K562 (cell line): ENCODE measurements at regions not wholly inside any gene's neighbourhood (a gene's known extent, or its start where the extent isn't known, plus 50 kb on each side); places are given as distances from the start of the nearest gene placed in this dataset.

Experiments used
- ATAC-seq: fragments of 200-7000 bp; cut with Tn5 transposase; 3 replicates; pipeline ENCODE4 v1.9.1; 2020; ENCODE audit warnings: moderate library complexity
- BruUV-seq: library from RNA; stranded (reverse); fragments of 400-500 nt; replicated peaks from 2 replicates; lab custom pipeline; 2021; lab: Mats Ljungman, UMichigan
- CTCF ChIA-PET: fragments of 300-600 bp; formaldehyde crosslinking; extraction: SDS; loops from one replicate; lab custom pipeline; 2021; ENCODE audit warnings: low intra/inter-chr PET ratio; lab: Yijun Ruan, JAX
- POLR2A ChIA-PET: fragments of 300-600, 350-650 bp; sonication (Branson Sonifier 250); formaldehyde crosslinking; extraction: SDS; loops from one replicate; lab custom pipeline; 2021; ENCODE audit warnings: antibody characterized with exemption, inconsistent platforms; lab: Yijun Ruan, JAX
- DNase-seq, 4 experiments: peaks; one replicate each; pipeline versions ENCODE4 v3.0.0 to v3.0.0-alpha.2; 2011 to 2018; ENCODE audit warnings: low spot score in 3 of 4, mixed read lengths in 3 of 4; ENCODE audit errors: extremely low read depth in 1 of 4
- FAIRE-seq: peaks from 2 replicates; lab custom pipeline; 2011; peaks lifted over from hg19 to GRCh38; lab: Jason Lieb, UNC
- H2AFZ ChIP-seq: 2 replicates; pipeline ENCODE4 v1.6.0; 2011; ENCODE audit warnings: low read depth, low read length, control low read depth, inconsistent platforms
- H3K27ac ChIP-seq: fragments of 200-600 bp; 3 replicates; pipeline ENCODE4 v1.8.0; 2011; ENCODE audit warnings: low read depth, mild to moderate bottlenecking, control low read depth, inconsistent platforms, low read length, moderate library complexity, mixed read lengths; ENCODE audit errors: extremely low read depth
- H3K27me3 ChIP-seq, 2 experiments: fragments of 300-600 bp in 1 of 2; 2 replicates in 1 of 2; 3 replicates in 1 of 2; pipeline versions ENCODE4 v1.6.0 to v1.8.0; 2011; ENCODE audit warnings: inconsistent platforms in 2 of 2, low read length in 2 of 2, mild to moderate bottlenecking in 1 of 2, mixed read lengths in 1 of 2, moderate library complexity in 1 of 2; ENCODE audit not compliant: control insufficient read depth in 2 of 2, insufficient read depth in 2 of 2
- H3K36me3 ChIP-seq: fragments of 300-600 bp; 3 replicates; pipeline ENCODE4 v1.8.0; 2011; ENCODE audit warnings: mild to moderate bottlenecking, low read length, inconsistent platforms; ENCODE audit not compliant: control insufficient read depth, insufficient read depth
- H3K4me1 ChIP-seq, 2 experiments: fragments of 200-600 bp in 1 of 2; replicated peaks in 1 of 2; 2 replicates in 1 of 2; 3 replicates in 1 of 2; pipeline versions ENCODE4 v1.5.1 to v1.8.0; 2011; ENCODE audit warnings: inconsistent platforms in 2 of 2, low read length in 2 of 2, mild to moderate bottlenecking in 1 of 2, mixed read lengths in 1 of 2, moderate library complexity in 1 of 2; ENCODE audit not compliant: control insufficient read depth in 2 of 2, insufficient read depth in 2 of 2
- H3K4me2 ChIP-seq: 2 replicates; pipeline ENCODE4 v1.6.1; 2011; ENCODE audit warnings: low read length, control low read depth, inconsistent platforms, mixed read lengths; ENCODE audit not compliant: insufficient read depth
- H3K4me3 ChIP-seq: fragments of 200-600 bp; sonication (generic), shearing (Covaris generic); 2 replicates; pipeline ENCODE4 v1.5.1; 2016; ENCODE audit warnings: control low read depth, inconsistent platforms
- H3K79me2 ChIP-seq: fragments of 200-600 bp; 3 replicates; pipeline ENCODE4 v1.8.0; 2011; ENCODE audit warnings: low read length, inconsistent platforms; ENCODE audit not compliant: control insufficient read depth, insufficient read depth
- H3K9ac ChIP-seq, 2 experiments: 2 replicates each; pipeline versions ENCODE4 v1.6.0 to v1.6.1; 2011; ENCODE audit warnings: low read depth in 2 of 2, low read length in 2 of 2, control low read depth in 1 of 2, inconsistent platforms in 1 of 2, mild to moderate bottlenecking in 1 of 2, mixed read lengths in 1 of 2; ENCODE audit not compliant: insufficient read depth in 1 of 2
- H3K9me1 ChIP-seq: one replicate; pipeline ENCODE4 v1.6.0; 2011; ENCODE audit warnings: inconsistent platforms, mild to moderate bottlenecking, low read length, moderate library complexity; ENCODE audit not compliant: control insufficient read depth, insufficient read depth
- H3K9me3 ChIP-seq: replicated peaks from 2 replicates; pipeline ENCODE4 v1.5.1; 2011; ENCODE audit warnings: low read depth, low read length, inconsistent platforms; ENCODE audit not compliant: control insufficient read depth, insufficient read depth
- H4K20me1 ChIP-seq: replicated peaks from 2 replicates; pipeline ENCODE4 v1.6.1; 2011; ENCODE audit warnings: low read length, inconsistent platforms, mixed read lengths; ENCODE audit not compliant: control insufficient read depth, insufficient read depth
- CCAR2 ChIP-seq: fragments of 200-400 bp; formaldehyde crosslinking; IDR thresholded peaks from 2 replicates; pipeline ENCODE4 v1.6.1; 2017; ENCODE audit warnings: mild to moderate bottlenecking, low read depth, low read length
- GABPB2 ChIP-seq: fragments of 250-450 bp; sonication (Bioruptor Pico); conservative IDR thresholded peaks from 2 replicates; pipeline ENCODE4 v1.5.1; 2021; ENCODE audit warnings: mild to moderate bottlenecking
- HBP1 ChIP-seq: fragments of 450-650 bp; formaldehyde crosslinking; IDR thresholded peaks from 2 replicates; pipeline ENCODE4 v1.4.0; 2022; ENCODE audit warnings: missing genetic modification characterization
- HMGXB4 ChIP-seq: sonication (generic); formaldehyde crosslinking; IDR thresholded peaks from 2 replicates; pipeline ENCODE4 v1.8.1; 2023; ENCODE audit warnings: mild to moderate bottlenecking, missing genetic modification reagents
- KDM1A ChIP-seq, 2 experiments: fragments of 450-650 bp; IDR thresholded peaks; 2 replicates each; pipeline ENCODE4 v1.6.1; 2016; ENCODE audit warnings: mild to moderate bottlenecking in 2 of 2
- MLX ChIP-seq, 2 experiments: fragments of 450-650 bp in 1 of 2; sonication (generic) in 1 of 2; formaldehyde crosslinking; conservative IDR thresholded peaks; 2 replicates each; pipeline versions ENCODE4 v1.4.0 to v1.8.1; 2020 to 2022; ENCODE audit warnings: mild to moderate bottlenecking in 1 of 2, missing genetic modification reagents in 1 of 2
- MYNN ChIP-seq, 2 experiments: sonication (generic); formaldehyde crosslinking in 1 of 2; IDR thresholded peaks; 2 replicates each; pipeline versions ENCODE4 v1.5.0 to v1.6.1; 2016 to 2020; ENCODE audit warnings: antibody characterized with exemption in 1 of 2, missing genetic modification reagents in 1 of 2
- NCOA6 ChIP-seq: fragments of 450-650 bp; IDR thresholded peaks from 2 replicates; pipeline ENCODE4 v1.6.1; 2017; ENCODE audit warnings: mild to moderate bottlenecking
- PHB2 ChIP-seq: fragments of 450-650 bp; IDR thresholded peaks from 2 replicates; pipeline ENCODE4 v1.6.1; 2017; ENCODE audit warnings: low read depth
- SUPT5H ChIP-seq: fragments of 450-650 bp; IDR thresholded peaks from 2 replicates; pipeline ENCODE4 v1.6.1; 2016
- TAF7 ChIP-seq: fragments of 450-650 bp; IDR thresholded peaks from 2 replicates; pipeline ENCODE4 v1.6.1; 2016; ENCODE audit warnings: missing genetic modification characterization, missing compliant biosample characterization
- ZBTB17 ChIP-seq: fragments of 450-650 bp; formaldehyde crosslinking; IDR thresholded peaks from 2 replicates; pipeline ENCODE4 v1.4.0; 2020; ENCODE audit warnings: mild to moderate bottlenecking
- ZNF644 ChIP-seq: fragments of 200-800 bp; sonication (Bioruptor generic); IDR thresholded peaks from 2 replicates; pipeline ENCODE4 v1.6.1; 2016; ENCODE audit warnings: low read depth, missing genetic modification characterization, missing compliant biosample characterization
- WGBS: fragments of 100-300 bp; shearing (Covaris generic); methylation state at CpG from one replicate; pipeline ENCODE4 v1.1.6; 2016; ENCODE audit warnings: low coverage, mixed read lengths; ENCODE audit not compliant: insufficient coverage; ENCODE audit errors: missing lambda C conversion rate; 5-methylcytosine and 5-hydroxymethylcytosine counted together
- in situ Hi-C: fragments of 300-500 bp; cut with MboI; formaldehyde crosslinking; loops from 4 replicates; pipeline ENCODE4 v1.15.0; 2018; ENCODE audit warnings: inconsistent platforms, mixed read lengths
- intact Hi-C: fragments of 100-400 bp; cut with micrococcal nuclease; formaldehyde crosslinking; loops from 2 replicates; pipeline ENCODE4 v1.14.2; 2022

- FAIRE-seq (no peak), DNase-seq (no peak), ATAC-seq (no peak)
- Histone ChIP-seq H3K36me3 (no peaks in the 10 kb centered on the region), H3K4me3 (no peak overlapping the region), H3K27me3 (peaks cover 2 to 4% of the 10 kb centered on the region in 2 experiments; a peak in 1 of 5 replicates), H3K9ac (no peak overlapping the region), H3K9me1 (no peaks in the 10 kb centered on the region), H3K4me2 (no peak overlapping the region), H3K4me1 (no peaks in the 10 kb centered on the region), H3K27ac (no peak overlapping the region), H3K79me2 (no peaks in the 10 kb centered on the region), H3K9me3 (no peaks in the 10 kb centered on the region), H2AFZ (no peak overlapping the region), H4K20me1 (no peaks in the 10 kb centered on the region)
- 0% methylated on average over 1 of the region's 1 CpG for WGBS
- no TSS peak for BruUV-seq
- POLR2A ChIA-PET: no interaction called here
- intact Hi-C loops (no loop called here), in situ Hi-C loops (no loop called here)
- CTCF ChIA-PET: no interaction called here
- TF ChIP-seq MLX (CRISPR knock-in tag; conservative IDR thresholded peaks at IDR 0.05) (no peak), ZBTB17 (no peak), PHB2 (no peak), GABPB2 (CRISPR knock-in tag) (no peak), MYNN (IDR thresholded peaks at IDR 0.05) (no peak), MYNN (CRISPR knock-in tag; IDR thresholded peaks at IDR 0.05) (no peak), HBP1 (CRISPR knock-in tag) (no peak), CCAR2 (no peak), NCOA6 (no peak), ZNF644 (tag) (no peak), HMGXB4 (no peak), TAF7 (tag) (no peak), KDM1A (IDR thresholded peaks at IDR 0.05) (no peak), SUPT5H (no peak)
These were observed 57.0 kb upstream of the PREP start for GRCh38 chr6:105459864-105460263.
